Hindlimb muscle (tissue), 1 donor: ENCODE measurements at regions not wholly inside any gene's neighbourhood (a gene's known extent, or its start where the extent isn't known, plus 50 kb on each side); places are given as distances from the start of the nearest gene placed in this dataset.
"Not testable (repeated sequence)": the region's sequence is repeated elsewhere in the genome, so short reads cannot be mapped to it uniquely, and the experiment has no call there.

Source experiments
- DNase-seq: peaks from one replicate; pipeline ENCODE4 v3.0.0-alpha.2; 2013

DNA sequence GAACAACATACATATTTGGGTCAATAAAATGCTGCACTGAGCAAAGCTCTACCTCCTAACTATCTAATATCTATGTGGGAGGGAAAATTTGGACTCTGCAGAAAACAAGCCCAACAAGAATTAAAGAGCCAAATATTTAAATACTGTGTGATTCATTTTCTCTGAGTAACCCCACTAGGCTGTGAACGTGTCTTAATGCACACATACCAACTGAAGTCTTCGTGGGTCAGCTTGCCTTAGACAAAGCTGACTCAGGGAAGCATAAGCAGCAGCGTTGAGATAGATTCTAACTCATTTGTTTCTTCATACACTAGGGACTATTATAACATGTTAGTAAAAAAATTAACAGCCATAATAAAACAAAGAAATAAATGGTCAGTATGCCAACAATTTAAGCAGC, 114.3 kb downstream of the GJA1 start:
- DNase-seq, result no peak

DNA sequence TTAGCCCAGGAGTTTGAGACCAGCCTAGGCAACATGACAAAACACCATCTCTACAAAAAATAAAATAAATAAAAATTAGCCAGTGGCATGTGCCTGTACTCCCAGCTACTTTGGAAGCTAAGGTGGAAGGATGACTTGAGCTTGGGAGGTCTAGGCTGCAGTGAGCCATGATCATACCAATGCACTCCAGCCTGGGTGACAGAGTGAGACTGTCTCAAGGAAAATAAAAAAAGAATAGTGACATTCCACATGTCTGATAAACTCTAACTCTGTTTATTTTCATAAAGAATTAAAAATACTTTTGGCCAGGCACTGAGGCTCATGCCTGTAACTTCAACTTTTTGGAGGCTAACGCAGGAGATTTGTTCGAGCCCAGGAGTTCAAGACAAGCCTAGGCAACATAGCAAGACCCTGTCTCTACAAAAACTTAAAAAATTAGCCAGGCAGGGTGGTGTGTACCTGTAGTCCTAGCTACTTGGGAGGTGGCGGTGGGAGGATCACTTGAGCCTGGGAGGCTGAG, 115.1 kb downstream of the GJA1 start:
- no peak for DNase-seq

DNA sequence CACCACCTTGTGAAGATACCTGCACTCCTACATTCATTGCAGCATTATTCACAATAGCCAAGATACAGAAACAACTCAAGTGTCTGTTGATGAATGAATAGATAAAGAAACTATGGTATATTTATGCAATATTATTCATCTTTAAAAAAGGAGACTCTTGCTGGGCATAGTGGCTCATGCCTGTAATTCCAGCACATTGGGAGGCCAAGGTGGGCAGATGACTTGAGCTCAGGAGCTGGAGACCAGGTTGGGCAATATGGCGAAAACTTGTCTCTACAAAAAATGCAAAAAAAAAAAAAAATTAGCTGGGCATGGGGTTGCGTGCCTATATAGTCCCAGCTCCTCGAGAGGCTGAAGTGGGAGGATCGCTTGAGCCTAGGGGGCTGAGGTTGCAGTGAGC, 119.8 kb downstream of the GJA1 start:
- DNase-seq, result no peak

DNA sequence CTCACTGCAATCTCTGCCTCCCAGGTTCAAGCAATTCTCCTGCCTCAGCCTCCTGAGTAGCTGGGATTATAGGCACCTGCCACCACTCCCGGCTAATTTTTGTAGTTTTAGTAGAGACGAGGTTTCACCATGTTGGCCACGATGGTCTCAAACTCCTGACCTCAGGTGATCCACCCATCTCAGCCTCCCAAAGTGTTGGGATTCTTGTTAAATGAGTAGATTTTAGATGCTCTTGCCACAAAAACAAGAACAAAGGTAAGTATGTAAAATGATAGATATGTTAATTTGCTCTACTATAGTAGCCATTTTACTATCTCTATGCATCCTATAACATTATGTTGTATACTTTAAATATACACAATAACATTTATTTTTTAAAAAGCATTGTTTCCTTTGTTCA, 120.7 kb downstream of the GJA1 start:
- DNase-seq, result not testable (repeated sequence)

DNA sequence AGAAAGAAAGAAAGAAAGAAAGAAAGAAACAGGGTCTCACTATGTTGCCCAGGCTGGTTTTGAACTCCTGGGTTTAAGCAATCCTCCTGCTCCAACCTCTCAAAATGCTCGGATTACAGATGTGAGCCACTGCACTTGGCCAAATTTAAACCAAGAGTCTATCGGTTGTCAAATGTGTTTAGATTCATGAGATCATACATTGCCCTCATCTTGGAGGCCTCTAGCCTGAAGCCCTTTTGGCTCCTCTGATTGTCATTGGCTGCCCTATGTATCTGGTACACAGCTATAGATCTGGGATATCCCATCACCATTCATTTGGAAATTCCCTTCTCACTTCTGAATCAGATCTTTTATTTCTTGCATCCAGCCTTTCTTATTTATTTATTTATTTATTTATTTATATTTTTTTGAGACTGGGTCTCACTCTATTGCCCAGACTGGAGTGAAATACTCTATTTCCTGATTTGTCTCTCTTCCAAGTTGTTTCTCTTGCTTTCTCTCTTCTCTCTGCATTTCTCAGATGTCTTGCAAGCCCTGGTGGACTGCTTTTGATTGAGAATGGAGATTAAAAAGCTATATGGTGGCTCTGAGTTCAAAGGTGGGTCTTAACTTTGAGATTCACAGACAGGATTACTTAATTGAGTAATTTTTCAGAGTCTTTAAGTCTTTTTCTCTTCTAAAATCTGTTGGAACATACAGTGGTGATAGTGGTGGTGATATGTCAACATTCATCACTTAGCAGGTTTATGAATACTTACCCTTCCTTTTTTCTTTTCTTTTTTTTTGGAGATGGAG, 121.9 kb downstream of the GJA1 start:
- DNase-seq, result no peak

DNA sequence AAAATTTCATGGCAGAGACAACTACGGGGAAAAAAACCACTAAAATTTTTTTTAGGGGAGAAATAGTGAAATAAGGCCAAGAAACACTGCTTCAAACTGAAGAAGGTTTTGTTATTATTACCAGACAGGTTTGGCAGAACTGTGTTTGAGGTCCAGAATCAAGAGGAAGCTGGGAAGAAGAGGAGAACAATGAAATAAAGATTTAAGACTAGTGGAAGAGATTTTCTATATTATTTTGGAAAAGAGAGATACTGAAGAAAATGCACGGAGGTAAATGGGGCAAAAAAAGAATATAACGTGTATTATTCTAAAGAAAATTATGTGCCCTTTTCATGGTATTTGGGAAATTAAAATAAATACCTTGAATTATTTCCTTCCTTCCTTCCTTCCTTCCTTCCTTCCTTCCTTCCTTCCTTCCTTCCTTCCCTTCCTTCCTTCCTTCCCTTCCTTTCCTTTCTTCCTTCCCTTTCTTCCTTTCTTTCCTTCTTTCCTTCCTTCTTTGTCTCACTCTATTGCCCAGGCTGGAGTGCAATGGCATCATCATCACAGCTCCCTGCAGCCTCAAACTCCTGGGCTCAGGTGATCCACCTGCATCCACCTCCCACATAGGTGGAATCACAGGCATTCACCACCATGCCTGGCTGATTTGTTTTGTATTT, 124.3 kb downstream of the GJA1 start:
- DNase-seq, result no peak

DNA sequence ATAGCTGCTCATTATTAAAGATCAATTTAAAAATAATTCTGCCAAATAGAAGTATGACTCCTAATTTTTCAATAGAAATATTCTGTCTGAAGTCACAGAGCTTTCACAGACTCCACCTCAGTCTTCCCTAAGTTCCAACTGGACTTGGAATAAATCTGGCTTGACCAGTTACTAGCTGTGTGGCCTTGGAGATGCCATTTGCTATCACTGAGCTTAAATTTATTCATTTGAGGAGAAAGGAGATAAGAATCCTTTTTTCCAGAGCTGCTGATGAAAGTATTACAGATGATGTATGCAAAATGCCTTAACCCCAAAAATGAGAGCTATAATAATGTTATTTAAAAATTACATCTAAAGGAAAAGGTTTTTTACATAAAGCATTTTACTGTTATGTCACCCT, 125.0 kb downstream of the GJA1 start:
- DNase-seq, result no peak

DNA sequence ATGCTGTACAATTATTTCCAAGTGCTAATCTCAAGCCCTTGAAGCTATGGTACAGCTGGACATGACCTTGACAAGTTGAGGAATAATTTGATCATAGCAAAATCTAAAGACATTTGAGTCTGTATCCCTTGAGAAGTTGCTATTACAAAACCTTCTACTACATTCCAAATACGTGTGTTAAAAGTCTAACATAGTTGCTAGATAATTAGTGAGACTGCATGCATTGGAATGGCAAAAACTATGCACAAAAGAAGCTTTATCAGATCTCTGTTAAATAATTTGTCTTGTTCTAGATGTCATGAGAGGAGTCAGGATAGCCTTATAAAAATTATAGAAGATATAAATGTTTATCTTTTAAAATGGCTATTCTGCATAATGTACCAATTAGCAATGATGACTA, 127.8 kb downstream of the GJA1 start:
- no peak for DNase-seq

DNA sequence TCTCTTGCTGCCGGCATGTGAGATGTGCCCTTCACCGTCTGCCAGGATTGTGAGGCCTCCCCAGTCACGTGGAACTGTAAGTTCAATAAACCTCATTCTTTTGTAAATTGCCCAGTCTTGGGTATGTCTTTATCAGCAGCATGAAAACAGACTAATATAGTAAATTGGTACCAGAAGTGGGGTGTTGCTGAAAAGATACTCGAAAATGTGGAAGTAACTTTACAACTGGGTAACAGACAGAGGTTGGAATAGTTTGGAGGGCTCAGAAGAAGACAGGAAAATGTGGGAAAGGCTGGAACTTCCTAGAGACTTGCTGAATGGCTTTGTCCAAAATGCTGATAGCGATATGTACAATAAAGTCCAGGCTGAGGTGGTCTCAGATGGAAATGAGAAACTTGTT, 129.1 kb downstream of the GJA1 start:
- not testable (repeated sequence) for DNase-seq

DNA sequence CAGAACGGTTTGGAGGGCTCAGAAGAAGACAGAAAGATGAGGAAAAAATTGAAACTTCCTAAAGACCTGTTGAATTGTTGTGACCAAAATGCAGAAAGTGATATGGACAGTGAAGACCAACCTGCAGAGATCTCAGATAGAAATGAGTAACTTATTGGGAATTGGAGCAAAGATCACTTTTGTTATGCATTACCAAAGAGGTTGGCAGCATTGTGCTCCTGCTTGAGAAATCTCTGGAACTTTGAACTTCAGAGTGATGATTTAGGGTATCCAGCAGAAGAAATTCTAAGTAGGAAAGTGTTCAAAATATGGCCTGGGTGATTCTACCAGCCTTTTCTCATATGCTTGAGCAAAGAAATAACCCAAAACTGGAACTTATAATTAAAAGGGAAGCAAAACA, 136.0 kb downstream of the GJA1 start:
- no peak for DNase-seq

DNA sequence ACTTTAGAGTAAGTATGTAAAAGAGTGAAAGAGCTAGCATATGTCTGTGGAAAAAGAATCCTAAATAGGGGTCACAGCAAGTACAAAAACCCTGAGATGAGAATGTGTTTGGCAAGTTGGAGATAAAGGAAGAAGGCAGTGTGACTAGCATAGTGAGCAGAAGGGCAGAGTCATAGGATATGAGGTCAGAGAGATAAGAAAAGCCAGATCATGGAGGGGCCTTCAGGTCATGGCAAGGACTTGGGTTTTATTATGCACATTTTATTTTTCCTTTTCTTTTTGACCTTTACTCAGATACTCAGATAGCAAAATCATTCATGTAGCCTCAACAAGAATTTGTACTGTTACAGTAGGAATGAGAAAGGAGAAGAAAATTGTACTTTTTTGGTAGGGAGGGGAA, 138.0 kb downstream of the GJA1 start:
- DNase-seq, result no peak

DNA sequence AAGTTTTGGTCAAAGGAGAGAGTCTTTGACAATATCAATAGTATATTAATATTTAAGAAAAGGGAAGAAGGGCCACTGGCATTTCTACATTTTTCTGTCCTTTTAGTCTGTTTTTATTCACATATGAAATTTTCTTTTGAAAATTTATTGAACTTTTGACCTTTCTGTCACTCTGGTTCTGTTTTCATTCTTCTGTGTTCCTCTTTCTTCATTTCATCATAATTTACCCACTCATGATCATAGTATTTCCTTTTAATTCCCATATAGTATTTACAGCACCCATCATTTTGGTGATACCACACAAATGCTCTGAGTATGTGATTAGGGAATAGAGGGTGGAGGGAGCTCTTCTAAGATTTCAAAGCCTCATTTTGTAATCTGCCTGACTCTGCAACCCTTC, 142.8 kb downstream of the GJA1 start:
- DNase-seq, result no peak

DNA sequence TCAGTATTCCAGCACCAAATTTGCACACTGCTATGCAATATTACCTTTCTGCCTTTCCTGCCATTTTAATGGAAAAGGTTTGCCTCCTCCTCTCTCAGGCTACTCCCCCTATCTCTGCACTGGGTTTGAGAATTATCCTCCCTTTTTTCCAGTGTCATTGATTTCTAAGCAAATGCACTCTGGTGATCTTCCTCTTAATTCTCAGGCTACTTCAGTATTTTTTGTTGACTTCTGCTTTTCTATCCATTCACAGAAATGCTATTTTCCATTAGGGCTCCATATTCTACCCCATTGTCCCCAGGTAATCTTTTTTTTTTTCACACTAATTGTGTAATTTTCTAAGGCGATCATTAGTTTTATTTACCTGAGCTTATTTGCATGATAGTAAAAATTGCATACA, 144.0 kb downstream of the GJA1 start:
- no peak for DNase-seq

DNA sequence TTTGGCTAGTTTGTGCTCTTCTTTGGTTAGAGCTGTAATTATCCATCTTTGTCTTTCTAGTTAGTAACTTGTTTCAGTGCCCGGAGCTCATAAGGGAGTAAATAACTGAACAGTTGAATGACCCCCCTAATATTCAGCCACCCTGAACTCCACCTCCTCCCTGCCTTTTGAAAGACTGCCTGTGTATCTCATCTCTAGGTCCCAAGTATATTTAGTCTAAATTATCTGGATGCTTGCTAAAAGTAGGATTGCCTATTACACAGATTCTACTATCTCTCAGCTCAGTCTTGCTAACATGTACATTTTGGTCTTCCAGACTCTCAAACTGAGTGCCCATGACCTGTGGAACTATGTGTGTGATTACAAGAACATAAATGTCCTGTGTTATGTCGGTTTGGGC, 145.9 kb downstream of the GJA1 start:
- no peak for DNase-seq

DNA sequence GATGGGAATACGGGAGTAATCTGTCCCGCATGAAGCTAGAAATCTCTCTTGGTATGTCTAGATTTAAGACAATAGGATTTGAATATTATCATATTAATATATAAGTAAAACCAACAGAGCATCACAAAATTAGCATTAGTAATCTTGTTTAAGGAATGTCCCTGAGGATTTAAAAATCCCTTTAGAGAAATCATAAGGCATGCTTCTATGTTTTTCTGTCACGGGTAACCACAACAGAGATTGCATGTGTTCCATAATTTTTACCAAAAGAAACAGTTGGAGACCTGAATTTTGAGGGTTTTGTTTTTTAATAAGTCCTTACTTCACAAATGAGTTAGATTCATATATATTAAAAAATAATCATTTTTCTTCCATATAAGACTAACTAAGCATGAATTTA, 146.8 kb downstream of the GJA1 start:
- DNase-seq, result no peak

DNA sequence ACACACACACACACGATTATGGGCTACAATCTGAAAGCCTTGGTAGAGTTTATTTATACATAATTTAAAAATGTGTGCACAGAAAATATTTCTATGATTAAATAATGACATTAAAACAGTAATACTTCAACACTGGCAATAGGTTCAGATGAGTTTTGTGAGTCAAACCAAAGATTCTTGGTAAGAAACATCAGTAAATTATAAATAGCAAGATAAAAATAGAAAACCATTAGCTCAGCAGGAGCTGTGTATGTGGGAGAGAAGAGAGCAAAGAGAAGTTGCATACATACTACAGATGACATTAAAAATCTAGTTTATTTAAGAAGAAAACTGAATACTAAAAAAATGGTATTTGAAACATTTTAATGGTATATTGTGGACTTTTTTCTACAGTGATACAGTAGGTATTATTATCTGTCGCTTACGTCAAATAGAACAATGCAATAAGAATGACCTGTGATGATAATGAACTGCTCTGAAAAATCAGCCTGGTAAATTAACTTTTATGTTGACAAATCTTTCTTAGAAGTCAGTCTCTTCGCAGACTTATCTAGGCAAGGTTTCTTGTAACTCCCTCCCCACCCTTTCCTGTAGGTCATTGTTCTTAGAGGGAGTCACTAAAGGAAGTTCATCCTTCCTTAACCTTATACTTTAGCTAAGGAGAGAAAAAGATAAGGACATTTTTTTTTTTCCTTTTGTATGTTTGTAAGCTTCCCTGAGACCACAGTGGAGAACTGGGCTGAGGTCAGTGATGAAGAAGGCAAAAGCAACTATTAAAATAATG, 149.3 kb downstream of the GJA1 start:
- no peak for DNase-seq

DNA sequence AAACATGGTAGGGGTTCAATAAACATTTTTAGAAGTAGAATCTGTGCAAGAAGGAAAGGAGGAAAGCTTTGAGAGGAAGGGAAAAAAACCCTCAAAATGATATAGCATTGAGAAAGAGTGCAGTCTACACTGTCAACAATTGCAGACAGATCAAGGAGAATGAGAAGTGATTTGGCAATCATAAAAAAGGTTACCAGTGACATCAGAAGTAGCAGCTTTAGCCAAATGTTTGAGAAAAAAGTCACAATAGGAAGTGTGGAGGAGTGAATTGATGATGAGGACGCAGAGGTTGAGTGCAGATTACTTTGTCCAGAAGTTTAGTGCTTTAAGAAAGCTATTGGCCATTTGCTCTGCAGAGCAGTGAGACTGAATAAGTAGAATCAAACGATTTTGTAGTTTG, 155.0 kb downstream of the GJA1 start:
- no peak for DNase-seq

DNA sequence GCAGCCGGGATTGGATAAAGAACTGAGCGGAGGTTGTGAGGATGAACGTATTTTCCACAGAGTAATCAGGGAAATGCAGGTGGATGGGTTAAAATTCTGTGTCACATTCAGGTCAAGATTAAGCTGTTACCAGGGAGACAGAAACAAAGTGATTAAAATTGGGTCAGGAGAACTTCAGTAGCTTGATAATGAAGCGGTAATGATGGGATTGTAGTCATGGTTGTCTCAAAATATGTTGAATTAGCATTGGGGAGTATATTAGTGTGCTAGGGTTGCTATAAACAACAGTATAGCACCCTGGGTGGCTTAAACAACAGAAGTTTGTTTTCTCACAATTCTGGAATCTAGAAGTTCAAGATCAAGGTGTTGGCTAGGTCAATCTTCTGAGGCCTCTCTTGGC, 155.5 kb downstream of the GJA1 start:
- no peak for DNase-seq

DNA sequence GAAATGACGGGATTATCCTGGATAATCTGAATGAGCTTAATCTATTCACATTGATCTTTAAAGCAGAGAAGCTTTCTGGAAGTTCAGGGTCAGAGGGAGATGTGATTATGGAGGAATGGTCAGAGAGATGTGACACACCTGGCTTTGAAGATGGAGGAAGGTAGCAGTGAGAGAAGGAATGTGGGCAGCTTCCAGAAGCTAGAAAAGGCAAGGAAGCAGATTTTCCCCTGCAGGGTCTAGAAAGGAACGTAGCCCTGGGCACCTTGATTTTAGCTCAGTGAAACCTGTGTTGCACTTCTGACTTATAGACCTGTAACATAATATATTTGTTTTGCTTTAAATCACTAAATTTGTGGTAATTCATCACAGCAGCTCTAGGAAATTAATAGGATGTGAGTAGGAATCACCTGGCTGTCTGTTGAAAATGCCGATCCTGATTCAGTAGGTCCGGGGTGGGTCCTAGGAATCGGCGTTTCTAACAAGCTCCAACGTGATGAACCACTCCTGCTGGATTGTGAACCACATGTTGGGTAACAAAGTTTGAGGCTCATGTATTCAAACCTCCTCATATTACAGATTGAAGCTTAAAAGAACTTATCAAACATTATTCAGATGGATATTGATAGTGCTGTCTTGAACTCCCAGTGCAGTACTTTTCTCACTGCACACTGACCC, 157.0 kb downstream of the GJA1 start:
- no peak for DNase-seq

DNA sequence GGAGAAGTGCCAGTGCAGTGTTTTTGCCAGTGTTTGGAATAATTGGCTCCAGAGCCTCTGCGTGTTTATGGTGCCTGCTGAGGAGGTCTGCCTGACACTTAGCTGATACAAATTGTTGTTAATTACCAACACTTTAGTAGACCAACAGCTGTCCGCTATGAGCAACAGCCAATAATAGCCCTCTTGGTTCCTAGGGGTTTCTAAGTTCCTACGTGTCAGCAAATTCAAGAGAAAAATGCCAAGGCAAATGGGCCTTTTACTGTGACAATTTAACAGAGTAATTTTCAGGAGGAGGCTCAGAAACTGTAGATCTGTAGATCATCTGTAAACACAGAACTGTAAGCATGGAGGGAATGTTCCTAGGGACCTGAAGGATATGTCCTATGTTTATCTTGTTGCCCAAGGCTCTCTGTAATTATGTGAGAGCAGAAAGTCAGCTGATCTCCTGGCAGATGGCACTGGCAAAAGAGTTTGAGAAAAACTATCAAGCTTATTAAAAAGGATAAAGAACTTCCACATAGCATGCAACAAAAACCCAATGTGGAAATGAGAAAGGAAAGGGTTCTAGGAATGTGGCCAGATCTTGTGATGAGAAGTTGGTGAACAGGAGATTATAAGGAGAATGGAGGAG, 157.7 kb downstream of the GJA1 start:
- no peak for DNase-seq

DNA sequence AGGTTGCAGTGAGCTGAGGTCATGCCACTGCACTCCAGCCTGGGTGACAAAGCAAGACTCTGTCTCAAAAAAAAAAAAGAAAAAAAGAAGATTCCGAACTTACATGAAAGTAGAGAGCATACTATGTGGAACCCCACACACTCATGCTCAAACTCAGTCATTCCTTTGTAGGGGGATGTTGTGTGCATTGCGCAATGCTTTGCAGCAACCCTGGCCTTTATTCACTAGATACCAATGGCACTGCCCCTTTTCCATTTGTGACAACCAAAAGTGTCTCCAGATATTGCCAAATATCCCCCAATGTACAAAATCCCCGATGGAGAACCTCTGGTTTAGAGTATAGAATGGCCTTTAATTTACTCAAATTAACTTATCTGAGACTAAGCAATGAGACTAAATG, 158.6 kb downstream of the GJA1 start:
- DNase-seq, result no peak

DNA sequence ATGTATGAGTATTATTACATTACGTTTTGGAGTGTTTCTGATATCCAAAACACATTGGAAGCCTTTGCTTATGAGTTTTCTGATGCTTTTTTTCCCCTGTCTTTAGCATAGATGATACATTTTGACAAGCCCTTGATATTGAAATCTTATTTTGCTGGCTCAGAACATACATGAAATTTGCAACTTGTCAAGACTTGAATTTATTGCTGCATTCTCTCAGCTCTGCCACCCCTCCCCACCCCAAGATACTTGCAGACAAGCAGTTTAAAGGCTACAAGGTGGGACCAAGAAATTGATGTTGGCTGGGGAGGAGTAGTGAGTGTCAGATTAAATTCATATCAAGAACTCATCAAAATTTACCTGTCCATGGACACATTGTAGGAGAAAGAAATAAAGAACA, 160.2 kb downstream of the GJA1 start:
- no peak for DNase-seq
